G401.6 (cell line): ENCODE measurements at regions not wholly inside any gene's neighbourhood (a gene's known extent, or its start where the extent isn't known, plus 50 kb on each side); places are given as distances from the start of the nearest gene placed in this dataset.

Source experiments
- FAIRE-seq: peaks from 2 replicates; lab custom pipeline; 2012; peaks lifted over from hg19 to GRCh38; lab: Jason Lieb, UNC

DNA sequence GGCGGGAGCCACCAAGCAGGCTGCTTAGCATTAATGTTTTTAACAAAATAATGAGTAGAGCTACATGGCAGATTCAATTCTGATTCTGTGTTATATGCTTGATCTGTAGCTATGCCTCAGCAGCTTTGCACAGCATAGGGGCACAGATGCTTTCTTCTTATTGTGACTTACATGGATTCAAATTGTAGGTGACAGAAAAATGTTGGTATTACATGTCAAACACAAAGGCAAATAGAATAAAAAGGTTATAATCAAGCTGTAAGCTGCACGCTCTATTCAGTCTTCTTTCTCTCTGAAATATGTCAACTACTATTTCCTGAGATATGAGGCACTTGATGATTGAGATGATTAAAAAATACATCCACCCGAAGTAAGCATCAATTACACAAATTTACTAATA lies 1573.8 kb downstream of the FAM181B start:
- no peak for FAIRE-seq

DNA sequence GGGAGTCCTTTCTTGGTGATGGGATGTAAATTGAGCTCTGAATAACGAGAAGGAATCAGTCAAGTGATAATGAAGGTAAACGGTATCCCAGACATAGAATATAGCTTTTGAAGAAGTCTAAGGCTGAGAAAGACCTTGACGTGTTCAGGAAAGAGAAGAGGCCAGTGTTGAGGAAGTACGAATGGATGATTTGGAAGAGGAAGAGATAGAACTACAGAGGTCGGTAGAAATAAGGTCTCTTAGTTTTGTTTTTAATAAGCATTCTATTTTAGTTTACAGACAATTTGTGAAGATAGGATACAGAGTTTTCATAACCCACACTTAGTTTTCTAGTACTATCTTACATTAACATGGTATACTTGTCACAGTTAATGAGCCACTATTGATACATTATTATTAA lies 1598.1 kb downstream of the FAM181B start:
- no peak for FAIRE-seq

DNA sequence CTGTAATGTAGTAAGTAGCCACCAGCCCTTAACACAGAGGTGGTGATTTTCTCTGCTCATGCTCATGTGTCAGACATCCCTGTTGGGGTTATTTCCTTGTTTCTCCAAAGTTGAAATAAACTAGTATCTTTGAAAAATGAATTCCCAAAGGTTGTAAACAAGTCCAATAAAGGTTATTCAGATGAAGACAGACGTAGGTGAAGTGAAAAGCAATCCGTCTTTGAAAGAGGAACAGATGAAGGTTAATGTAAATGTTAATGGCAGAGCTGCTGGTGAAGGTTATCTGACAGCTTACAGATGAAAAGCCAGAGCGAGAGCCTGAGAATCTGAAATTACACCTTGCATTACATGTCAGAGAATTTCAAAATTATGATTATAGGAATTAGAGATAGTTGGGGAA lies 1604.0 kb downstream of the FAM181B start:
- no peak for FAIRE-seq

DNA sequence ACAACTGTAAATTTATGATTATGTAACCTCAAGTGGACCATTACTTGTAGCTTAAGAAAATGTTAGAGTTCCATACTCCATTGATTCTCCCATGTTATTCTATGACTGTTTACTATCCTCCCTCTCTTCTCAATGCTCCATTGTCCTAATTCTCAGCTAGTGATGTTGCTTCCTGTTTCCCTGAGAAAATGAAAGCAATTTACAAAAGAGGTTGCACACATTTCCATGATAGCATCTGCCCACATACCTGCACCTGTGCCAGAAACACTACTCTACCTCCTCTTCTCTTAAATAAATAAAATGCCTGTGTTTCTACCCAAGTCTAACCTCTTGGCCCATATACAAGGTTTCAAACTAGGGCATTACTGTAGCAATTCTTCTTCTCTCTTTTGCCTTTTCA lies 1620.9 kb downstream of the FAM181B start:
- no peak for FAIRE-seq

DNA sequence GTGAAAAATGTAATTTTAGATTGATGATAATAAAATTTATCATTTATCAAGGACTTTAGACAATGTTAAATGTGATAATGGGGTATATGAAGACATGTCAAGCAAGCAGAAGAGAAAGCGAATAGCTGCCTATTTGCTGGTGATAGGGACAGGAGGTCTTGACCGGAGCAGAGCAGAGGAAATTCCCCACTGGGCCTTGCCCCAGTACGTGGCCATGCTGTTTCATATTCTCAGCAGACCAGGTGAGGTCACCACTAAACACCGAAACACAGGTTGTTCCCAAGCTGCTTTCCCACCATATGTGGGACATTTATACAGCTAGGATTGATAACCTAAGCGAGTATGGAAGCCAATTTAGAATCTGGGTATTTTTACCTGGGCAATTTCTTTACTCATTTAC lies 1629.6 kb downstream of the FAM181B start:
- FAIRE-seq: no peak

DNA sequence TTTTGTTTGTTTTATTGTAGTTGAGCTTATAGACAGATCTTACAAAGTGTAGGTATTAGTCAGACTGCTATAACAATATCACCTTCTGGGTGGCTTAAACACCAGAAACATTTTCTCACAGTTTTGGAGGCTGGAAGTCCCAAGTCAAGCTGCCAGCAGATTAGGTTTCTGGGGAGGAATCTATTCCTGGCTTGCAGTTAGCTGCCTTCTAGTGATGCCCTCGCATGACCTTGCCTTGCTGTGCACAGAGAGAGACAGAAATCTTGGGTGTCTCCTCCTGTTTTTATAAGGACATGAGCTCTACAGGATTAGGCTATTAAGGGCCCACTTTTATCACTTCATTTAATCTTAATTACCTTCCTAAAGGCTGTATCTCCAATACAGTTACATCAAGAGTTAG lies 1635.2 kb downstream of the FAM181B start:
- FAIRE-seq: no peak

DNA sequence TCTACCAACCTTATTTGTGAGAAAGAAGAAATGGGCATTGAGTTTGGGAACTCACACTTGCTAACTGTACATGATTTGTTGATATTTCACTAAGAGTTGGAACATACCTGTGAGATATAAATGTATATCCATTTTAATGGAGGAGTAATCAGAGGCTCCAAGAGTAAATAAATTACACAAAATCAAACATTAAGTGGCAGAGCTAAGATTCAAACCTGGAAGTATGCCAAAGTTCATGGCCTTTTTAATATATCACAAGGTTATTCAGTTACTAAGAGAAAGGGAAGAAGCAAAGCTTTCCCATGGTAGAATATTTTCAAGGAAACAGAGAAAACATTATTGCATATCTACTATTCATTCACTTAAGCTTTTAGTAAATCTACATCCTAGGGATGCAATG lies 1641.1 kb downstream of the FAM181B start:
- no peak for FAIRE-seq

DNA sequence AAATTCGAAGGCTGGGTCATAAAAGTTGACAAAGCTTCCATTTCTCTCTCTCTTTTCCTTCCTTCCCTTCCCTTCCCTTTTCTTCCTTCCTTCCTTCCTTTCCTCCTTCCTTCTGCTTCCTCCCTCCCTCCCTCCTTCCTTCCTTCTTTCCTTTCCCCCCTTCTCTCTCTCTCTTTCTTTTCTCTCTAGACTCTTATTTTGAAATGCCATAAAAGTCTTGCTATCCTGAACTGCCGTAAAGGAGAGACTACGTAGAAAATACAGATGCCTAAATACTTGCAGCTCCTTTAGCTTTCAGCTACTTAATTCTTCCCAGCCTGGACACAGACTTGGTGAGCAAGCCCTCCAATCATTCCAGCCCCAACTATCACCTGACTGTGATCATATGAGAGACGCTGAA lies 1644.4 kb downstream of the FAM181B start:
- FAIRE-seq: no peak

DNA sequence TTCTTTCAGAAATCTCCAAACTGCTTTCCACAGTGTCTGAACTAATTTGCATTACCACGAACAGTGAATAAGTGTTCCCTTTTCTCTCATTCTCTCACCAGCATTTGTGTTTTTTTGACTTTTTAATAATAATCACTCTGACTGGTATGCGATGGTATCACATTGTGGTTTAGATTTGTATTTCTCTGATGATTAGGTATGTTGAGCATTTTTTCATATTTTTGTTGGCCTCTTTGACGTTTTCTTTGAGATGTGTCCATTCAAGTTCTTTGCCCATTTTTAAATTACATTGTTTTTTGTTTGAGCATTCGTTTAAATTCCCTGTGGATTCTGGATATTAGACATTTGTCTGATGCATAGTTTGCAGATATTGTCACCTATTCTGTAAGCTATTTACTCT lies 1639.6 kb upstream of the TENM4 start:
- FAIRE-seq: no peak

DNA sequence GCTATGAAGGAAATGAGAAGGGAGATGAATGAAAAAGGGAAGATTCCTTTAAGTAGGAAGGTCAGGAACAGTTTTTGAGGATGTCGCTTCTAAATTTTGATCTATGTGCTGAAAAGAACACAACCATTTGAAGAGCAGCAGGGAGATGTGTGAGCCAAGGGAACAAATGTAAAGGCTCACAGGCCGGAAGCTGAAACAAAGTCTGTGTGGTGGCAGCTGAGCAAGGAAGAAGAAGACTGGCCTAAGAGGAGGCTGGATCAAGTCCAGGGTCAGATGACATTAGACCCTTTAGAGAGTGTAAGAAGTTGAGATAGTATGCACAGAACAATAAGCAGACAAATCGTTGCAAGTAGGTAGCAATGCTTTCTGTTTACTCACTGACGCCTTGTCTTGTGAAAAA lies 1631.4 kb upstream of the TENM4 start:
- no peak for FAIRE-seq

DNA sequence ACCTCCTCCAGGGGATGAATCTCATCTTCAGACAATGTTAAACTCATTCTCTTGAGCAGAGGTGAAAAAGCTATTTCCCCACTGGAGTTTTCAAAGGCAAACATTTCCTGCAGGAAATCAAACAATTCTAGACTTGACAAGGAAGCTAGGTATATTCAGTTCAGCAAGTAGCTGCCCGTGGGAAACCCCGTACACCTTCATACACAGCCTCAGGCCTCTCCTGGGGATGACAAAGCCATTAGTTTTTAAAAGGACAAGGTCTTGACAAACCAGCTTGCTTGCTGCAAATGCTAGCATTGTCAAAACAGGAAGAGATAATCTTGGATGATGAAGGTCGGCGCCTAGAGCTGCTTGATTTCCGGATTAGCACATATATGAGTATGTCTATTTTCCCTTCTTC lies 1630.8 kb upstream of the TENM4 start:
- FAIRE-seq: no peak

DNA sequence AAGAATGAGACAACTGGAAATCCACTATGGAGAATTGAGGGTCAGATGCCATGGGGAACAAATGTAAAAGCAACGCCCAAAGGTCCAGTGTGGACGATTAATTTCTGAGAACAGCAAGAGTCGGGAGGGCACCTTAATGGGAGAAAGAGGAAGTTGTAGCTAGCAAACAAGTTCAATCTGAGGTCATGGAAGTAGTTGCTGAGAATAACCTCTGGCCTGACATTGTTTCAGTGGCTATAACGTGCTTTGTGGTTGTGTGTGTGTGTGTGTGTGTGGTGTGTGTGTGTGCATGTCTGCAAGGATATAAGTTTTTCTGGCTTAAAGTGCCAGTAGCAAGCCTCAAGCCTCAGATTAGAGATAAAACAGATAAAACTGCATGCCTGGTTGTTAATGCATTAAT lies 1630.1 kb upstream of the TENM4 start:
- FAIRE-seq: no peak

DNA sequence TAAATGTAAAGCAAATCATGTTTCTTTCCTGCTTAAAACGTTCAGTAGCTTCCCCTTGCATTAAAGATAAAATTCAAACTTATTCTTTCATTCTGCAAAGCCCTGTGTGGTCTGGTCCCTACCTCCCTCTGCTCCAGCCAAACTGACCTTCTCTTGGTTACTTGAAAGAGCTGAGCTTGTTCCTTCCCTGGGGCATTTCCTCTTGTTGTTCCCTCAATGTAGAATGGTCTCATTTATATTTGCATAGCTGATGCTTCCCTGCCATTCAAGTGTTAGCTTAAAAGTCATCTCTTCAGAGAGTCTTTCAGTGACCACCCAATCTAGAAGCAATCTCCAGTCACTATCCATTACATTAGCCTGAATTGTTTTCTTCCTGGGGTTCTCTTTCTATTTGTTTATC lies 1618.5 kb upstream of the TENM4 start:
- no peak for FAIRE-seq

DNA sequence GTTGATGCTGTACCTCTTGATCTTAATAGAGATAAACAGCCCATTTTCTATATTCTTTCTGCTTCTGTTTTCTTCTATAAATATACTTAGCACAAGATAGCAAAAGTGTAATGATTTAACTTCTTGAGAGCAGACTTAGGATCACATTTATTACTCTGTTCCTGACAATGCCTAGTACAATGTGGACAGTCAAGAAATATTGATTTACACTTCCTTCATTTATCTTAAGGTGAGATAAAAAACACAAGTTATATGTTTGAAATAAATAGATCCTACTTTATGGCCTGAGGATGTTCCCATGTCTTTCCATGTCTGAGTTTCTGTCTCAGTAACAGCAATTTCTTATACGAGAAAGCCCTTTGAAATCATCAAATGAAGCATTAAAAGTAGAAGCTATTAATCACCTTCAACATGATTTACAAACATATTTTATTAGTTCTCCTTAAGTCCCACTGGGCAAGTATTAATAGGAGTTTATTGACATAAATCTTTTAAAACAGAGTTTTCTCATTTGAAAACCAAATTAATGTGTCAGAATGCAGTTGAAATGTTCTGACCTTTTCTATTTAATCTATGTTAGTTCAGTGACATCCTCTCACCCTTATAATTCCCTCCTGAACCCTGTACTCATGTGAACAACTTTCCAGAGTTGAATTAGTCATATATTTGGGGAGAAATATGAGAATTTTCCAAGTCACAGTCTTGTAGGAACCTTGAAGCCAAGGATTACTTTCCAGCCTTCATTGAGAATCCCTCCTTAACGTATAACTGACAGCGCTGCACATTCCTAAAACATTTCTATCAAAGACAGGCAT lies 1611.7 kb upstream of the TENM4 start:
- FAIRE-seq: no peak

DNA sequence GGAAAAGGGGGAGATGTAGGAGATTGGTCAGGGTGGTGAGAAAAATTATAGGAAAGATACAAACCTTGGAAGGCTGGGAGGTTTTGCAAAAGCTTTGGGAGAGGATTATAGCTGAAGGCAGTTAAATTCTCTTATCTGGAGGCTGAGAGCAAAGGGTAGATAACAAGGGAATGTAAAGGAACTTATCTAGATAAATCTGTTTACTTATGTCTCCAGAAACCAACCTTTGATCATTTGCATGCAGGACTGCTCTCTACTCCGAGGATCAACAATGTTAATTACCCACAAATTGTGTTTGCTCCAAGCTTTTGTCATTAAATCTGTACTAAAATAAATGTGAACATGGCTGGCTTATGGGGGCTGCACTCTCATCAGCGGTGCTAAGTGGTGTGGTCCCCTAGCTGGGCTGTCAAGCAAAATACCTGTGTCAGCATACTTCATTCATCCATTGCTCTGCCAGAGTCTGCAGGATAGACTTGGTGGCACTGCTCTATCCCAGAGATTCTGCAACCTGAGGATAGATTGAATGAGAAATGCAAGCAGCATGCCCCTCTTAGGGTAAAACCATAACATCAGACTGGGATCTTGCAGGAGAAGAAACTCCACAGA lies 1599.2 kb upstream of the TENM4 start:
- no peak for FAIRE-seq

DNA sequence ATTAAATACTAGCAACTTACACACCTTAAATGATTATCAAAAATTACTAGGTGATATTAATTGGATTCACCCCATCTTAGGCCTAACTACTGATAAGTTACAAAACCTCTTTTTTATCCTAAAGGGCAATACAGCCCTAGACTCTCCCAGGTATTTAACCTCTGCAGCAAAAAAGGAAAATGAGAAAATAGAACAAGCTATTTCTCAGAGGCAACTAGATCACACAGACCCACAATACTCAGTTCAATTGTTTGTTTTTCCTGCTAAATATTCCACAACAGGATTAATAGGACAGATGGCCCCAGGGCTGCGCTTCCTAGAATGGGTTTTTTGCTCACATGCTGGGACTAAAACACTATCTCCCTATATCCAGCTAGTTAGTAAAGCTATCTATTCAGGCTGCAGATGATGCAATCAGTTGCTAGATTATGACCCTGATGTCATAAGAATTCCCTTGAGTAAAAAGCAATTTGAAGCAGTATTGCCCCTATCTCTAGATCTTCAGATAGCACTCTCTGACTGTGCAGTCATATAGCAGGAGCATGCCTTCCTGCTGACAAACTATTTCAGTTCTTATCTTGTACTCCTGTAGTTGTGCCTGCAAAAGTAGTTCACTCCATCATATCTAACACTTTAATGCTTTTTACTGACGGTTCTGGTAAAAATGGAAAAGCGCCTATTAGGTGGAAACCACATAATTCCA lies 1595.5 kb upstream of the TENM4 start:
- FAIRE-seq: no peak

DNA sequence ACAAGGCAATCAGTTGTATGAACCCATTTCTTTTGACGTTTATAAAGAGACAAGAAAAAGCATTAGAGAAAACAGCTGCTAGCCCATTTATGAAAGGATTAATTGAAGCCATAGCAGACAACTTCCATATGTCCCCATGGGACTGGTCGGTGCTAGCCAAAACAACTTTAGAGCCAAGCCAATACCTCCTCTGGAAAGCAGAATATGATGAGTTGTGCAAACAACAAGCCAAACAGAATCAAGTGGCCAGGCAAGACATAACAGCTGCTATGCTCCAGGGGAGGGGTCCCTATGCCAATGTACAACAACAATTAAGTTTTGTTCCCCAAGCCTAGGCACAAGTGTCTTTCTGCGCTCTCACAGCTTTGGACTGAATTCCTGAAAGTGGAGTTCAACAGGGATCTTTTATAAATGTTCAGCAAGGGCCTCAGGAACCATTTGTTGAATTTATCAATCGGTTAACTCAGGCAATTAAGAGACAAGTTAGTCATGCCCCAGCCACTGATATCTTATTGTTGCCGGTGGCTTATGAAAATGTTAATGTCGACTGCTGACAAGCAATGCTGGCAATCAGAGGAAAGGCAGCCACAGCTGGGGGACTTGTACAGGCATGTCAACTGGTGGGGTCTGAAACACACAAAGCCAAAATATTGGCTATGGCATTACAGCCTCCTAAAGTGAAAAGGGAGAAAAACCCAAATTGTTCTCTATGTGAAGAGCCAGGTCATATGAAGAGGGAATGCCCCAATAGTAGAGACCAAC lies 1593.1 kb upstream of the TENM4 start:
- FAIRE-seq: no peak

DNA sequence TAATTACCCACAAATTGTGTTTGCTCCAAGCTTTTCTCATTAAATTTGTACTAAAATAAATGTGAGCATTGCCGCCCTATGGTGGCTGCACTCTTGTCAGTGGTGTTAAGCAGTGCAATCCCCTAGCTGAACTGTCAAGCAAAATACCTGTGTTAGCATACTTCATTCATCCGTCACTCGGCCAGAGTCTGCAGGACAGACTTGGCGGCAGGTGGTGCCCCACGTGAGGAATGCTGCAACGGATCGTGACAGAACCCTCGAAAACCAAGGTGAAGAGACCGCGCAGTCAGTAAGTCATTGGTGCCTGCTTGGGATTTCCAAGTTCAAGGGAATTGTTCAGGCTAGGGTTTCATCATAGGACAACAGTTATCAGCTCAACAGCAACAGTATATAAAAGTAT lies 1592.1 kb upstream of the TENM4 start:
- no peak for FAIRE-seq

DNA sequence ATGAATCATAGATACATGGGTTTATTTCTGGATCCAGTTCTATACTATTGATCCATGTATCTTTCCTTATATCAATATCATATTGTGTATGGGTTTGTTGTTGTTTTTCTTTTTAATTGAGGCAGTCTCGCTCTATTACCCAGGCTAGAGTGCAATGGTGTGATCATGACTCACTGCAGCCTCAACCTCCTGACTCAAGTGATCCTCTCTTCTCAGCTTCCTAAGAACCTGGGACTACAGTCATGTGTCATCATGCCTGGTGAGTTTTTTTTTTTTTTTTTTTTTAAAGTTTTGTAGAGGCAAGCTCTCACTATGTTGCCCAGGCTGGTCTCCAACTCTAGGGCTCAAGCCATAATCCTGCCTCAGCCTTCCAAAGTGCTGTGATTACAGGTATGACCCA lies 1589.4 kb upstream of the TENM4 start:
- no peak for FAIRE-seq

DNA sequence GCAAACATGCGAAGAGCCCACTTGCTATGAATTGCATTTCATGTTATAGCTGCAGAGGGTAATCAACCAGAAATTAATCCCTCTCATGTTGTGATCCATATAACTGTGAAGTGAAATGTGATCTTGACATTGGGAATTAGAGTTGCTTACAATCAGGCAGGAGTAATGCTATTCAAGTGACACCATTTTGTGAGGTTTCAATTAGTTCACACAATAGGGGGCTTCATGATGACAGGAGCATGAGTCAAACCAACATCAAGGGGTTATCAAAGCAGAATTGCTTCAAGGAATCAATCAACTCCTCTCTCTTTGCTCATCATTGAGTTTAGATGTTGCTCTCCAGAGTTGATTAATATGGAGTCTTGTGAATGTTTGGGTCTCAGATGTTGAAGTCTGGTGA lies 1585.2 kb upstream of the TENM4 start:
- FAIRE-seq: no peak

DNA sequence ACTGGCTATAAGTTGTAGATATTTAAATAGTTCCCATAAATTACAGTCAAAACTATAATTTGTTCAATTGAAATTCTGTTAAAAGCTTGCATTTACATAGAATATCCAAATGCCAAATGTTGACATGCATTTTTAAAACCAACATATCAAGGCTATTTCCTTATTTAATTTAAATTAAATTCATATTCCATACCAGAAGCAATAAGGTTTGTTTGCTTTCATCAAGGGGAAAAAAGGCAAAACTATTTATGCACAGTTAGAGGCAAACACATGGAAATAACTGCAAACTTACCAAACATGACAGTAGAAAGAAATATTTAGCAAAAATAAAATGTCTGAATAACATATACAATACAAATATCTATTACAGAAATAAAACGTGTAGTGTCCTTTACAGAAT lies 1581.2 kb upstream of the TENM4 start:
- FAIRE-seq: no peak

DNA sequence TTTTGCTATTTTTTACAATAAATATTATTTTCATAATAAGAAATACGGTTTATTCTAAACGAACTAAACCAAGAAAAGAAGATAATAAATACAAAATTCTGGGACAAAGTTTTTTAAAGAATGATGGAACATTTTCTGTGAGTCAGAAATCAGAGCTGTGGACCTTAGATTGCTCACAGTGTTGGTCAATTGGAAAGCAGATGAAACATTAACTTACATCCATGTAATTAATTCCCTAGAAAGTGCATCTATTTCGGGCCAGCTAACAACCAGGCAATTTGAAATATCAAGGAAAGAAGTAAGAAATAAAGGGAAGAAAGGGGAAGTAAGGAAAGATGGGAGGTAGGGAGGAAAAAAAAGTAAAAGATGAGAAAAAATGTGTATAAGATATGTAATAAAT lies 1569.8 kb upstream of the TENM4 start:
- no peak for FAIRE-seq

DNA sequence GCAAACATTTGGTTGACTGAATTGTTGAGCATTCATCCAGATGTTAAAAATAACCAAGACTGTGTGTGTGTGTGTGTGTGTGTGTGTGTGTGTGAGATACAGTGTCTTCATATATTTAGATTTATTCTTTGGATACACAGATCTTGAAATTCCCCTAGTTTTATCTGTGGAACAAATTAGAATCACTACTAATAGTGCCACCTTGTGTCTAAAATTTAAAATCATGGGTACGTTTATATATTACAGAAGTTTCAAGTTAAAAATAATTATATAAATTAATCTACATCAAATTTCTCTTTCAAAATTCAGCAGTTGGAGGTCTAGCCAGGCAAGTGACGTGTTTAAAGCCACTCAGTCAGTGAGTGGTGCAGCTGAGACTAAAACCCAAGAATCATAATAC lies 1566.2 kb upstream of the TENM4 start:
- no peak for FAIRE-seq
